IMR-90 (cell line): ENCODE measurements at regions not wholly inside any gene's neighbourhood (a gene's known extent, or its start where the extent isn't known, plus 50 kb on each side); places are given as distances from the start of the nearest gene placed in this dataset.
"Not testable (repeated sequence)": the region's sequence is repeated elsewhere in the genome, so short reads cannot be mapped to it uniquely, and the experiment has no call there.

Experiments used
- ATAC-seq: fragments of 200-7000 bp; cut with Tn5 transposase; 2 replicates; pipeline ENCODE4 v1.9.1; 2020; ENCODE audit warnings: low read depth, mild to moderate bottlenecking, moderate library complexity
- BruUV-seq: library from RNA; stranded (reverse); fragments of 400-500 nt; replicated peaks from 2 replicates; lab custom pipeline; 2021; lab: Mats Ljungman, UMichigan
- CTCF ChIA-PET: fragments of 300-600 bp; formaldehyde crosslinking; extraction: SDS; loops from one replicate; lab custom pipeline; 2021; ENCODE audit warnings: antibody characterized with exemption; lab: Yijun Ruan, JAX
- POLR2A ChIA-PET: fragments of 300-600 bp; sonication (Branson Sonifier 250); formaldehyde crosslinking; loops from one replicate; lab custom pipeline; 2022; ENCODE audit warnings: antibody characterized with exemption; ENCODE audit not compliant: unreplicated experiment; lab: Charles Lee
- DNase-seq: peaks from one replicate; pipeline ENCODE4 v3.0.0; 2013
- H2AFZ ChIP-seq: replicated peaks from 2 replicates; pipeline ENCODE3; 2013; ENCODE audit warnings: low read length, mild to moderate bottlenecking; ENCODE audit not compliant: poor library complexity
- H2AK5ac ChIP-seq: 2 replicates; pipeline ENCODE4 v1.6.1; 2013; ENCODE audit warnings: low read depth, low read length, inconsistent platforms
- H2AK9ac ChIP-seq: replicated peaks from 2 replicates; pipeline ENCODE3; 2013; ENCODE audit warnings: mild to moderate bottlenecking, low read depth, low read length, moderate library complexity; ENCODE audit not compliant: poor library complexity
- H2BK120ac ChIP-seq: 2 replicates; pipeline ENCODE4 v1.6.1; 2013; ENCODE audit warnings: low read depth, low read length, inconsistent platforms
- H2BK15ac ChIP-seq: 3 replicates; pipeline ENCODE4 v1.6.1; 2013; ENCODE audit warnings: low read depth, low read length, inconsistent platforms
- H2BK20ac ChIP-seq: 2 replicates; pipeline ENCODE4 v1.6.1; 2013; ENCODE audit warnings: low read depth, mild to moderate bottlenecking, inconsistent platforms, low read length, moderate library complexity
- H2BK5ac ChIP-seq: 2 replicates; pipeline ENCODE4 v1.6.1; 2013; ENCODE audit warnings: mild to moderate bottlenecking, low read depth, low read length, inconsistent platforms; ENCODE audit not compliant: poor library complexity, severe bottlenecking
- H3K14ac ChIP-seq: replicated peaks from 2 replicates; pipeline ENCODE4 v1.6.1; 2013; ENCODE audit warnings: low read depth, low read length, inconsistent platforms
- H3K18ac ChIP-seq: 2 replicates; pipeline ENCODE4 v1.6.1; 2013; ENCODE audit warnings: low read depth, low read length, control low read depth
- H3K23ac ChIP-seq: 2 replicates; pipeline ENCODE4 v1.6.1; 2013; ENCODE audit warnings: low read depth, low read length, inconsistent platforms
- H3K27ac ChIP-seq: 2 replicates; pipeline ENCODE4 v1.5.1; 2013; ENCODE audit warnings: mild to moderate bottlenecking, control low read depth, low read length; ENCODE audit not compliant: insufficient read depth
- H3K27me3 ChIP-seq: 2 replicates; pipeline ENCODE4 v1.6.1; 2013; ENCODE audit warnings: low read length; ENCODE audit not compliant: control insufficient read depth, insufficient read depth
- H3K36me3 ChIP-seq: 2 replicates; pipeline ENCODE4 v1.6.1; 2013; ENCODE audit warnings: low read length, mixed read lengths; ENCODE audit not compliant: control insufficient read depth, insufficient read depth
- H3K4ac ChIP-seq: 2 replicates; pipeline ENCODE4 v1.6.1; 2013; ENCODE audit warnings: low read depth, low read length, inconsistent platforms
- H3K4me1 ChIP-seq: 2 replicates; pipeline ENCODE4 v1.6.1; 2013; ENCODE audit warnings: low read length, mixed read lengths; ENCODE audit not compliant: control insufficient read depth, insufficient read depth
- H3K4me2 ChIP-seq: 2 replicates; pipeline ENCODE4 v1.6.1; 2013; ENCODE audit warnings: low read depth, mild to moderate bottlenecking, control low read depth, low read length, moderate library complexity
- H3K4me3 ChIP-seq: 2 replicates; pipeline ENCODE4 v1.5.1; 2013; ENCODE audit warnings: low read depth, mild to moderate bottlenecking, control low read depth, low read length, moderate library complexity; ENCODE audit not compliant: insufficient read depth
- H3K56ac ChIP-seq: 2 replicates; pipeline ENCODE4 v1.6.1; 2013; ENCODE audit warnings: low read length, inconsistent platforms; ENCODE audit not compliant: insufficient read depth; ENCODE audit errors: extremely low read depth
- H3K79me1 ChIP-seq, 2 experiments: 2 replicates each; pipeline ENCODE4 v1.6.1; 2013; ENCODE audit warnings: low read length in 2 of 2, inconsistent platforms in 1 of 2, low read depth in 1 of 2
- H3K9ac ChIP-seq: 2 replicates; pipeline ENCODE4 v1.6.1; 2013; ENCODE audit warnings: low read depth, low read length, control low read depth
- H3K9me1 ChIP-seq: 2 replicates; pipeline ENCODE4 v1.6.1; 2013; ENCODE audit warnings: low read length, inconsistent platforms; ENCODE audit not compliant: insufficient read depth
- H3K9me3 ChIP-seq: 2 replicates; pipeline ENCODE4 v1.6.1; 2013; ENCODE audit warnings: low read length; ENCODE audit not compliant: control insufficient read depth, insufficient read depth
- H4K20me1 ChIP-seq: 2 replicates; pipeline ENCODE4 v1.6.1; 2013; ENCODE audit warnings: low read length, inconsistent platforms; ENCODE audit not compliant: insufficient read depth
- H4K5ac ChIP-seq: 2 replicates; pipeline ENCODE4 v1.6.1; 2013; ENCODE audit warnings: mild to moderate bottlenecking, low read depth, low read length, control low read depth
- H4K8ac ChIP-seq, 2 experiments: 2 replicates each; pipeline ENCODE4 v1.6.1; 2013; ENCODE audit warnings: low read depth in 2 of 2, low read length in 2 of 2, control low read depth in 1 of 2, inconsistent platforms in 1 of 2
- H4K91ac ChIP-seq: 2 replicates; pipeline ENCODE4 v1.6.1; 2013; ENCODE audit warnings: low read depth, low read length, inconsistent platforms; ENCODE audit not compliant: insufficient read depth
- CEBPB ChIP-seq: IDR thresholded peaks from 2 replicates; pipeline ENCODE4 v1.6.1; 2012; ENCODE audit warnings: low read depth, low read length, improper control_type of control experiment
- MXI1 ChIP-seq: IDR thresholded peaks from 2 replicates; pipeline ENCODE4 v1.6.1; 2012; ENCODE audit warnings: low read depth, mild to moderate bottlenecking, low read length, moderate library complexity, borderline replicate concordance
- RAD21 ChIP-seq: IDR thresholded peaks from 2 replicates; pipeline ENCODE4 v1.6.1; 2012; ENCODE audit warnings: low read length, improper control_type of control experiment
- WGBS, 2 experiments: methylation state at CpG; one replicate each; pipeline versions ENCODE4 v1.1.5 to v1.1.7; 2013; ENCODE audit warnings: missing lambda C conversion rate in 2 of 2; ENCODE audit not compliant: insufficient read length in 1 of 2; ENCODE audit errors: extremely low coverage in 2 of 2; 5-methylcytosine and 5-hydroxymethylcytosine counted together
- dilution Hi-C: fragments of 300-500 bp; cut with HindIII; formaldehyde crosslinking; loops from one replicate; pipeline ENCODE4 v1.14.3; 2018; ENCODE audit warnings: low sequenced_read_pairs; ENCODE audit not compliant: unreplicated experiment
- in situ Hi-C: fragments of 300-500 bp; cut with MboI; formaldehyde crosslinking; loops from 3 replicates; pipeline ENCODE4 v1.14.3; 2019; ENCODE audit warnings: low sequenced_read_pairs, inconsistent platforms, mixed read lengths
- intact Hi-C: fragments of 100-400 bp; cut with micrococcal nuclease; formaldehyde crosslinking; loops from 2 replicates; pipeline ENCODE4 v1.10.0; 2022

DNA sequence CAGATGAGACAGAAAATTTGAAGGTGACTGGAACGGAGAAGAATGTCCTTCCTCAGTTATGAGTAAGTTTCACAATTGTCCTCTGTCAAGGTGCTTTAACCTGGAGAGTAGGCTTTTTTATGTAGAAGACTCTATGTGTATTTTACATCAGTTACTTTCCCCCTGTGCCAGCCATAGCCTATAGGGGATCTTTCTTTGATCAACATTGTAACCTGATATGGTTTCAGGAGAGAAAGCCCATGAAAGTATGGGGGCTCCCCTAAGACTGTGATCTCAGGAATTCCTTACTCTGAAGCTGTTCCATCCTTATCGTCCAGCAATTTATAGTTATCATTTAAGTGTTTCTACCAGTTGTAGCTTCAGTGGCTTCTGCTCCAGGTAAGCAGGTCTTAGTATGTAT is 1076.3 kb upstream of the EPHA6 start:
- Histone ChIP-seq H4K91ac (no peak overlapping the region), H2AK5ac (no peak overlapping the region), H2BK15ac (no peak overlapping the region), H2BK20ac (no peak overlapping the region), H3K4me1 (no peaks in the 10 kb centered on the region), H3K18ac (no peak overlapping the region), H3K27ac (no peak overlapping the region), H3K9me1 (no peaks in the 10 kb centered on the region), H3K4ac (no peak overlapping the region), H2BK5ac (no peak overlapping the region), H3K14ac (no peak overlapping the region), H3K9ac (no peak overlapping the region), H4K8ac (no peak overlapping the region), H3K56ac (no peak overlapping the region), H2AK9ac (no peak overlapping the region), H2AFZ (no peak overlapping the region), H3K9me3 (peaks cover 6% of the 10 kb centered on the region; the same call in 1 of the 2 replicates), H2BK120ac (no peak overlapping the region), H3K4me2 (no peak overlapping the region), H4K20me1 (no peaks in the 10 kb centered on the region), H3K36me3 (no peaks in the 10 kb centered on the region), H3K23ac (no peak overlapping the region), H3K4me3 (no peak overlapping the region), H3K27me3 (no peaks in the 10 kb centered on the region), H3K79me1 (no peaks in the 10 kb centered on the region), H4K5ac (no peak overlapping the region)
- CTCF ChIA-PET: no interaction called here
- POLR2A ChIA-PET: no interaction called here
- dilution Hi-C loops (no loop called here), in situ Hi-C loops (no loop called here), intact Hi-C loops (no loop called here)
- TF ChIP-seq CEBPB: no peak
- TF ChIP-seq RAD21: no peak
- no peak for TF ChIP-seq MXI1
- no TSS peak for BruUV-seq
- WGBS, 2 experiments: no CpG with 5 or more reads among the region's 2 CpGs
- DNase-seq (no peak), ATAC-seq (no peak)

DNA sequence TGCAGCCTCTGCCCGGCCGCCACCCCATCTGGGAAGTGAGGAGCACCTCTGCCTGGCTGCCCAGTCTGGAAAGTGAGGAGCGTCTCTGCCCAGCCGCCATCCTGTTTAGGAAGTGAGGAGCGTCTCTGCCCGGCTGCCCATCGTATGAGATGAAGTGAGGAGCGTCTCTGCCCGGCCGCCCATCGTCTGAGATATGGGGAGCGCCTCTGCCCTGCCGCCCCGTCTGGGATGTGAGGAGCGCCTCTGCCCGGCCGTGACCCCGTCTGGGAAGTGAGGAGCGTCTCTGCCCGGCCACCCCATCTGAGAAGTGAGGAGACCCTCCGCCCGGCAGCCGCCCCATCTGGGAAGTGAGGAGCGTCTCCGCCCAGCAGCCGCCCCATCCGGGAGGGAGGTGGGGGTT is 1069.5 kb upstream of the EPHA6 start:
- WGBS, 2 experiments: no CpG with 5 or more reads among the region's 27 CpGs
- H2BK120ac ChIP-seq, BruUV-seq, H3K56ac ChIP-seq, H3K18ac ChIP-seq, H4K91ac ChIP-seq, dilution Hi-C loops, H3K9me1 ChIP-seq, CTCF ChIA-PET, H2AFZ ChIP-seq, H3K27ac ChIP-seq, intact Hi-C loops, H3K14ac ChIP-seq, H3K23ac ChIP-seq, H3K4me1 ChIP-seq, H4K8ac ChIP-seq, H3K4me3 ChIP-seq, H3K79me1 ChIP-seq, H3K4me2 ChIP-seq, H3K27me3 ChIP-seq, in situ Hi-C loops, POLR2A ChIA-PET, H2BK15ac ChIP-seq, H3K9ac ChIP-seq, H2AK9ac ChIP-seq, H2BK20ac ChIP-seq, H2BK5ac ChIP-seq, H4K5ac ChIP-seq, H3K36me3 ChIP-seq, DNase-seq, ATAC-seq, H3K9me3 ChIP-seq, H3K4ac ChIP-seq, H2AK5ac ChIP-seq, H4K20me1 ChIP-seq: not testable (repeated sequence)
